ENCODE measurements at regions not wholly inside any gene's neighbourhood (a gene's known extent, or its start where the extent isn't known, plus 50 kb on each side); places are given as distances from the start of the nearest gene placed in this dataset.

- TF ChIP-seq CTCF (IDR thresholded peaks at IDR 0.05) (no peak), POLR2AphosphoS5 (IDR thresholded peaks at IDR 0.05) (no peak), POLR2A (IDR thresholded peaks at IDR 0.05; ENCODE audit: low read depth) (no peak)
These were observed 478.3 kb upstream of the FTMT start for GRCh38 chr5:121373371-121373770.
